ENCODE measurements at regions not wholly inside any gene's neighbourhood (a gene's known extent, or its start where the extent isn't known, plus 50 kb on each side); places are given as distances from the start of the nearest gene placed in this dataset.
"Not testable (repeated sequence)": the region's sequence is repeated elsewhere in the genome, so short reads cannot be mapped to it uniquely, and the experiment has no call there.

- DNase-seq, result no peak
These were observed 108.6 kb upstream of the VRK1 start for GRCh38 chr14:96688629-96689028.

DNA sequence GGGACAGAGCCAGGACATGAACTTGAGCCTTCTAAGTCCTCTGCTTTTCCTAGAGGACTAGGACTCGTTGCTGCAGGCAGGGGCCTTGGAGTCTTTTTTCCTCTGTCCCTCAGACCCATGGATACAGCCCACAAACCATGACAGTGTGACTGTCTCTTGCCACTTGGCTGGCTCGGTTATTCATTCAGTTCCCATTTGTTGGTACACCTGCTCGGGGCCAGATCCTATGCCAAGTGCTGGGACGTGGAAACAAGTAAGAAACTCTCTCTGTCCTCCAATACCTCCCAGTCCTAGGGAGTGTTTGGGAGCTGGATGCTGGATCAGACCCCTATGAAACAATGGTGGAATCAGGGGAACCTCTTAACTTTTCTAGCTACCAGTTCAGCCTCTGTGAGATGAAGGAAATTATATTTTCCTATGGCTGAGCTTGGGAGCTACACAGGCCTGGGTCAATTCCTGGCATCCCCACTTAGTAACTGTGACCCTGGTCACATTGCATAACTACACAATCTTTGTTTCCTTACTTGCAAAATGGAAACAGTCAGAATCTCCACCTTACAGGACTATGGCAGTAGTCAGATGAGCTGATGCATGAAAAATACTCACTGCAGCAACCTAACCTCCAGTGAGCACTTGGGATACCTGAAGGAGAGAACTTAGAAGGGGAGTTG, 106.3 kb upstream of the VRK1 start:
- DNase-seq, result no peak

GRCh38 chr14:96693252-96693820, 103.8 kb upstream of the VRK1 start:
- no peak for DNase-seq

GRCh38 chr14:96693987-96694386, 103.2 kb upstream of the VRK1 start:
- no peak for DNase-seq

DNA sequence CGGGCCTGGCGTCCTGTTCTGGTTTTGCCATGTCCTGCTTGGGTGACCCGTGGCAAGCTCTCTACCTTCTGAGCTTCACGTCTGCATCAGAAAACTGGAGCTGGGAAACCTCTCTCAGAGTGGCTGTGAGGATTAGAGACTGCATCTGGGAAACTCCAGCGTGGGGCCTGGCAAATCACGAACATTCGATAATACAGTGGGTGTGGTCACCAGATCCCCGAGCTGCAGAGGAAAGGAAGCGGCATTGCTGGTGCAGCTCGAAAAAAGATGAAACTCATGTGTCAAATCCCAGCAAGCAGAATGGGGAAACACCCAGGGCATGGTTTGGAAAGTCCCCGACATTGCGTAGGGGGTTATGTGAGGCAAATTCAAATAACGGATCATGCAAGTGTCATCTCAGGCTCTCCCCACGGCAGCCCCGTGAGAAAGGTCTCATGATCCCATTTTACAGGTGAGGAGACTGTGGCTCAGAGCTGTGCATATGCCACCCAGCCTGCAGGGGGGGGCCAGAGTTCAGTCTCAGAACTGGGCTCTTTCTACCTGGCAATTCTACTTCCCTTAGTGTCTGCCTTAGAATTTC, 98.1 kb upstream of the VRK1 start:
- DNase-seq, result no peak

DNA sequence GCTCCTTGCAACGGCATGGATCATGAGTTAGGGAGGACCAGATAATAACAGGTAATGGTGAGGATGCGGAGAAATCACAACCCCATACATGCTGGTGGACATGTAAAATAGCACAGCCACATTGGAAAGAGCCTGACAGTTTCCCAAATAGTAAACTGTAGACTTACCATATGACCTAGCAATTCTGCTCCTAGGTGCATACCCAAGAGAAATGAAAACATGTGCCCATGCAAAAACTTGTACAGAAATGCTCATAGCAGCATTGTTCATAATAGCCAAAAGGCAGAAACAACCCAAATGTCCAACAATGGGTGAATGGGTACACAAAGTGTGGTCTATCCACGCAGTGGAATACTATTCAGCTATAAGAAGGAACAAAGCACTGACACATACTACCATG, 97.5 kb upstream of the VRK1 start:
- DNase-seq, result no peak

- DNase-seq, result no peak
These were observed 94.4 kb upstream of the VRK1 start for GRCh38 chr14:96702831-96703230.

DNA sequence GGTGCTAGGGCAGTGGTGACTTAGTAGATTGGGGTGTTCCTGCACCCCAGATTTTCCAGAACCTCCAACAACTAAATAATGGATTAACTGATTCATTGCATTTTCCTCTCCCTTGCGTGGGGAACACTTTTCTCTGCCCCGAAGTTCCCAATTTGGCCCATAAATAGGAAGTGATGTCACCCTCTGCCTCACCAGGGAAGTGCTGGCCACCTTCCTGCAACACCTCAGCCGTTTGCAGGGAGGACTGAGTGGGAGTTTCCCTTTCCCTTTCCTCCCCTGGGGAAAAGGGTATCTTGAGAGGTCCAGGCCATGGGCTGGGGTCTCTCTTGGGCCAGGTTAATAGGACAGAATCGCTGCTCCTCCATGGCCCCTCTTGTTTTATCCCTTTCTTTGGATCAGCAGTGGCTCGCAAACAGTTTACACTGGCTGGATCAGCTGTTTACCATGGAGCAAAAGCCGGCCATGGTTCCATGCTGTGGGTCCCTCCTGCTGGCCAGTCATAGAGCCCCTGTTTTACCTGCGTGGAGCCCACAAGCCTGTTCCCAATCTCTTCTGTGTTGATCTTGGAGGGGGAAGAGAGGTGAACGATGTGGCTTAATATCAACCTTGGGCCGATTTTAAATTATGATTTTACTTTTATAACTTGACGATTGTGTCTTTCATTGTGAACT, 91.6 kb upstream of the VRK1 start:
- no peak for DNase-seq

DNA sequence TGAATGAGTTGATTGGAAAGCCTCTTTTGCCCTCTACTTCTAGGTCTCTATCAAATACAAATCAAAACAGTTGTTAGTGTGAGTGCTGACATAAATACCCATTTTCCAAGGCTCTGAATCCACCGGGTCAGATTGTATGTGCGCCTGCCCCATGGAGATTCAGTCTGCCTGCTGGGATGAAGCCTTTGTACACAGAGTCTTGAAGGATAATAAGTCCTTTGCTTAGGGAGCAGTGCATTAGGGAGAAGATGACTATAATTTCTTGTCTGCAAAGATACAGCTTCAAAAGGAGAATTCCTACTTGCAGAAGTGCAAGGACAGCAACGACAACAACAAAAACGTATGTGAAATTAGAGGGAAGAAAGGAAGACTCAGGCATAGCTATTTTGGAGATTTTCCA, 90.3 kb upstream of the VRK1 start:
- no peak for DNase-seq

GRCh38 chr14:96710060-96710666, 87.0 kb upstream of the VRK1 start:
- no peak for DNase-seq

- no peak for DNase-seq
These were observed 85.5 kb upstream of the VRK1 start for GRCh38 chr14:96711559-96712267.

- DNase-seq, result no peak
These were observed 83.8 kb upstream of the VRK1 start for GRCh38 chr14:96713426-96713825.

DNA sequence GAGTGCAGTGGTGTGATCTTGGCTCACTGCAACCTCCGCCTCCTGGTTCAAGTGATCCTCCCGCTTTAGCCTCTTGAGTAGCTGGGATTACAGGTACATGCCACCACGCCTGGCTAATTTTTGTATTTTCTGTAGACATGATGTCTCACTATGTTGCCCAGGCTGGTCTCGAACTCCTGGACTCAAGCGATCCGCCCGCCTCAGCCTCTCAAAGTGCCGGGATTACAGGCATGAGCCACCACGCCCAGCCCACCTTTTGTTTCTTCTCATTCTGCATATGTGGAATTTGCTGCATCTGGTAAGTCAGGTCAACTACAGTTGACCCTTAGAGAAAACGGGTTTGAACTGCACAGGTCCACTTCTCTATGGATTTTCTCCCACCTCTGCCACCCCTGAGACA, 82.6 kb upstream of the VRK1 start:
- not testable (repeated sequence) for DNase-seq

GRCh38 chr14:96717116-96717515, 80.1 kb upstream of the VRK1 start:
- no peak for DNase-seq

DNA sequence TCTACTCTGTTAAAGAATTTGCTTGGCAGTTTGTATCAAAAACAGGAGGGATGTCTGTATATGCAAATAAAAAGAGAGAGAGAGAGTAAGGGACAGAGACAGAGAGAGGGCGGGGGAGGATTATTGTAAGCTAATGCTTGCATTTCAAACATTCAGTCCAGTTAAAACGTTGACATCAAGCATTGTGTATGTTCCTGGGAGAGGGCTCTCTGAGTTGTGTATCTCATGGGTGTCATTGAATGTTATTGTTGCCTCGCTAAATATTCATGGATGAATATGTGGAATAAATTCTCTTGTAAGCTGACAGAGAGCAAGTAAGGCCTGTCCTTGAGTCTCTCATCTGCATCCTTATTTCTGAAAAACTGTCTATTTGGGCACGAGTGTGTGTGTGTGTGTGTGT, 78.8 kb upstream of the VRK1 start:
- DNase-seq, result no peak

DNA sequence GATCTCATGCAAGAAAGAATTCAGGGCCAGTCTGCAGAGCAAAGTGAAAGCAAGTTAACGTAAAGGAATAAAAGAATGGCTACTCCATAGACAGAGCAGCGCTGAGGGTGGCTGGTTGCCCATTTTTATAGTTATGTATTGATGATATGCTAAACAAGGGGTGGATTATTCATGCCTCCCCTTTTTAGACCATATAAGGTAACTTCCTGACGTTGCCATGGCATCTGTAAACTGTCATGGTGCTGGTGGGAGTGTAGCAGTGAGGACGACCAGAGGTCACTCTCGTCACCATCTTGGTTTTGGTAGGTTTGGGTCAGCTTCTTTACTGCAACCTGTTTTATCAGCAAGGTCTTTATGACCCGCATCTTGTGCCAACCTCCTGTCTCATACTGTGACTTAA, 76.5 kb upstream of the VRK1 start:
- not testable (repeated sequence) for DNase-seq

GRCh38 chr14:96722736-96723135, 74.4 kb upstream of the VRK1 start:
- no peak for DNase-seq

DNA sequence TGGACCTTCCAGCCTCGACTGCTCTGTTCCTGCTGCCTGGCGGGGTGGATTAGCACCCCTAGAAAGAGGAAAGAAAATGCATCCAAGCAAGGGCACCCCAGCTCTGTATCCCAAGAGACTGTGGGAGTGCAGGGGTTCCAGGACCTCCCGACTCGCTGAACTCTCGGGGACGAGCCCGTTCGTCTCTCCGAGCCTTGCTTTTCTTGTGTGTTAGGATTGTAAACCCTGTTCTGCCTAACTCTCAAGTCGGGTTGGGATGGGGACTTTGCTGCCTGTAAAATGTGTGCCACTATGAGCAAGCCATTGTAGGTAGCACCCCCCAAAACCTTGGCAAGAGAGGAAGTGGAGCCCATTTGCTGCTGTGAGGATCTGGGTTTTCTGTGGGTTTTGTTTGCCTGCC, 73.2 kb upstream of the VRK1 start:
- no peak for DNase-seq

DNA sequence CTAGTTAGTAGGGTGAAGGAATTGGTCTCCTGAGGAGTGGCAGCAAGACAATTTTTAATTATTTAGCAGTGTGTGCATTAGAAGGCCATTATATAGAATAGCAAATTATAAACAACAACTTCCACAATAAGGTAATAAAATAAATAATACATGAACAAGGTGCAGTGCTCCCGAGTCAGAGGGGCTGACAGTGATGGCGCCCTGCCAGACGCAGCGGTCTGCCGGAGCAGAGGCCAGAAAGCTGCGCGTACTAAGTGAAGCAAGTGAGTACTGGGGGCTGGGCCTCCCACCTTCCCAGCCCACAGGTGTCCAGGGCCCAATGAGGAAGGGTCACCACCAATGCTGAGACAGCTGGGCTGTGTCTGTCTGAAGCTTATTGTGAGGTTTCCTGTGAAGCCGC, 72.0 kb upstream of the VRK1 start:
- DNase-seq, result no peak

DNA sequence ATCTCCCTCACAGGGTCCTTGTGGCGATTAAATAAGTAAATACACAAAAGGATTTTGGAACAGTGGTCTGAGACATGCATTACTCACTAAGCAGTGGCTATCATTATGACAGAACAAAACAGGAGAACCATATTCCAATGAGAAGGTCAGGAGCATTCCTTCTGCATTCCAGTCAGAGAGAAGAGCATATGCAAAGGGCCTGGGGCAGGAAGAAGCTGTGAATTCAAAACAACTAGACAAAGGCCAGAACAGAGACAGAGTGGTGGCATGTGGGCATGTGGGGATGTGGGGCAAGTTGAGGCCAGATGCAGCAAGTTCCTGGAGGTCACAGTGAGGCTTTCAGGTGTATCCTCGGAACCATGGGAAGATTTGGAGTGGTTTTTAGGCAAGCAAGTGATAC, 70.1 kb upstream of the VRK1 start:
- DNase-seq, result no peak

DNA sequence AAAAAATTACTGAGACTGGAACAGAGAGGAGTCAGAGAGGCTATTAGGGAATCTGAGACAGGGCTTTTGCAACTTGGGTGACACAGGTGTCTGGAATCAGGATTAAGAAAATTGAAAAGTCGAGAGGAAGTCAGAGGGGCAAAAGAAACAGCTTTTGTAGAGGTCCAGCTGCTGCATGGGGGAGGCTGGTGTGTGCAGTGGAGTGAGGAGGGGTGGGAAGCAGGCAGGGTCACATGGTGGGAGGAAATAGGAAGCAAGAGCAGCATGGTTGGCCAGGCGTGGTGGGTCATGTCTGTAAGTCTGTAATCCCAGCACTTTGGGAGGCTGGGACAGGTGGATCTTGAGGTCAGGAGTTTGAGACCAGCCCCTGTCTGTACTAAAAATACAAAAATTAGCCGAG, 69.7 kb upstream of the VRK1 start:
- no peak for DNase-seq

DNA sequence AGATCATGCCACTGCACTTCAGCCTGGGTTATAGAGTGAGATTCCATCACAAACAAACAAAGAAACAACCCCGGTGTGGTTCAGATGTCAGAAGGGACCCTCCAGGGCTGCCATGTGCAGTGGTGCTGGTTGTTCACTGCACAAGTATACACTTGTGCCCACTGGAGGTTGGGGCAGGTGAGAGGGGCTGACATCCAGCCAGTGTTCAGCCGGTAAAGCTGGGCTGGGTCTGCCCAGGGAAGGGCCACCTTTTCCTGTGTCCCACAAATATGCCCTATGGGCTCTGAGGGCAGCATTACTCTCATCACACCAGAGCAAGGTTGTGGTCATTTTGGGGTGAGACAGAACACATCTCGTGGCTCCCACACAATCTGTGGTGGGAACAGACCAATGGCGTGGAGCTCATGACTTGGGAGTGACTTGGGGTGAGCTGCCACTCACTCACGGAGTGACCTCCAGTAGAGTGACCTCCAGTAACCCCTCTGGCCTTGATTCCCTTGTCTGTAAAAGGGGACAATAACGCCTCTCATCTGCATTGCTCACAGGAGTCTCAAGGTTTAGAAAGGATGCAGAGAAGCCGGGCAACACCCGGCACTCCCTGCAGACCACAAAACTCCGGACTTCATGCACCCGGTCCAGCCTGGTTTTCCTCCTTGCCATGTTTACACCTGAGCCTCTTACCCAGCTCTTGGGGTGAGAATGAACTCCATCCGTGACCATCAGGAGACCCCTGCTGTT, 69.0 kb upstream of the VRK1 start:
- DNase-seq, result no peak
